H1 (cell line): ENCODE measurements at regions not wholly inside any gene's neighbourhood (a gene's known extent, or its start where the extent isn't known, plus 50 kb on each side); places are given as distances from the start of the nearest gene placed in this dataset.

Experiments
- CTCF ChIA-PET: fragments of 300-600 bp; sonication (Branson Sonifier 250); formaldehyde crosslinking; loops from one replicate; lab custom pipeline; 2021; ENCODE audit not compliant: partially characterized antibody; lab: Charles Lee
- POLR2A ChIA-PET: fragments of 300-600 bp; sonication (Branson Sonifier 250); formaldehyde crosslinking; loops from one replicate; lab custom pipeline; 2021; ENCODE audit warnings: inconsistent platforms; ENCODE audit not compliant: partially characterized antibody; lab: Charles Lee
- DNase-seq, 2 experiments: peaks; one replicate each; pipeline versions ENCODE4 v3.0.0 to v3.0.0-alpha.2; 2010 to 2022; ENCODE audit warnings: low spot score in 2 of 2, low read depth in 1 of 2, mixed read lengths in 1 of 2
- FAIRE-seq: peaks from 2 replicates; lab custom pipeline; 2011; peaks lifted over from hg19 to GRCh38; lab: Jason Lieb, UNC
- H2AFZ ChIP-seq: 2 replicates; pipeline ENCODE4 v1.8.1; 2012; ENCODE audit warnings: low read length, inconsistent platforms
- H2AK5ac ChIP-seq: 2 replicates; pipeline ENCODE4 v1.6.1; 2013; ENCODE audit warnings: low read depth, low read length
- H2BK120ac ChIP-seq: replicated peaks from 2 replicates; pipeline ENCODE3; 2013; ENCODE audit warnings: low read depth, low read length, inconsistent platforms
- H2BK12ac ChIP-seq: 2 replicates; pipeline ENCODE4 v1.6.1; 2013; ENCODE audit warnings: low read depth, low read length
- H2BK15ac ChIP-seq: 2 replicates; pipeline ENCODE4 v1.6.1; 2013; ENCODE audit warnings: low read length
- H2BK20ac ChIP-seq: 2 replicates; pipeline ENCODE4 v1.6.1; 2013; ENCODE audit warnings: low read length
- H2BK5ac ChIP-seq: 2 replicates; pipeline ENCODE4 v1.6.1; 2013; ENCODE audit warnings: low read depth, low read length
- H3K14ac ChIP-seq: 2 replicates; pipeline ENCODE4 v1.6.1; 2013; ENCODE audit warnings: inconsistent platforms; ENCODE audit not compliant: insufficient read length
- H3K18ac ChIP-seq: 2 replicates; pipeline ENCODE4 v1.6.1; 2013; ENCODE audit warnings: low read length; ENCODE audit errors: extremely low read depth
- H3K23ac ChIP-seq: 2 replicates; pipeline ENCODE4 v1.6.1; 2013; ENCODE audit warnings: inconsistent platforms; ENCODE audit not compliant: insufficient read length
- H3K23me2 ChIP-seq: 2 replicates; pipeline ENCODE4 v1.6.1; 2013; ENCODE audit warnings: low read depth, low read length
- H3K27ac ChIP-seq: 2 replicates; pipeline ENCODE4 v1.6.1; 2011; ENCODE audit warnings: low read depth, low read length, inconsistent platforms
- H3K27me3 ChIP-seq, 4 experiments: replicated peaks in 1 of 4; 1 replicate in 1 of 4; 2 replicates in 3 of 4; pipeline versions ENCODE4 v1.6.1 to v1.8.1; 2011 to 2013; ENCODE audit warnings: low read length in 3 of 4, mild to moderate bottlenecking in 3 of 4, inconsistent platforms in 2 of 4, mixed read lengths in 2 of 4, moderate library complexity in 1 of 4; ENCODE audit not compliant: control insufficient read depth in 3 of 4, insufficient read depth in 3 of 4; ENCODE audit errors: extremely low read depth in 1 of 4
- H3K36me3 ChIP-seq, 4 experiments: 2 replicates each; pipeline versions ENCODE4 v1.6.1 to v1.8.1; 2011 to 2013; ENCODE audit warnings: mild to moderate bottlenecking in 4 of 4, low read length in 3 of 4, moderate library complexity in 2 of 4, control low read depth in 1 of 4, inconsistent platforms in 1 of 4; ENCODE audit not compliant: insufficient read depth in 4 of 4, control insufficient read depth in 2 of 4
- H3K4ac ChIP-seq: replicated peaks from 2 replicates; pipeline ENCODE3; 2013; ENCODE audit warnings: low read length, low read depth, mixed read lengths, inconsistent platforms; ENCODE audit not compliant: insufficient read length
- H3K4me1 ChIP-seq, 4 experiments: replicated peaks in 1 of 4; 1 replicate in 1 of 4; 2 replicates in 3 of 4; pipeline versions ENCODE4 v1.6.1 to v1.8.1; 2011 to 2013; ENCODE audit warnings: low read length in 3 of 4, inconsistent platforms in 2 of 4, mixed read lengths in 1 of 4; ENCODE audit not compliant: insufficient read depth in 4 of 4, control insufficient read depth in 3 of 4
- H3K4me2 ChIP-seq, 2 experiments: 2 replicates each; pipeline versions ENCODE4 v1.6.1 to v1.8.1; 2011 to 2013; ENCODE audit warnings: low read depth in 2 of 2, low read length in 2 of 2, control low read depth in 1 of 2, inconsistent platforms in 1 of 2, mild to moderate bottlenecking in 1 of 2; ENCODE audit not compliant: insufficient read depth in 1 of 2
- H3K4me3 ChIP-seq, 4 experiments: fragments of 200-600, 300-600 bp in 1 of 4; sonication (generic), shearing (Covaris generic), sonication (Bioruptor Twin) in 1 of 4; 2 replicates each; pipeline versions ENCODE4 v1.5.1 to v1.8.1; 2011 to 2016; ENCODE audit warnings: low read length in 4 of 4, low read depth in 3 of 4, control low read depth in 2 of 4, inconsistent platforms in 2 of 4, mild to moderate bottlenecking in 2 of 4, mixed read lengths in 1 of 4, moderate library complexity in 1 of 4; ENCODE audit not compliant: insufficient read depth in 2 of 4; ENCODE audit errors: extremely low read depth in 1 of 4
- H3K56ac ChIP-seq: replicated peaks from 2 replicates; pipeline ENCODE3; 2013; ENCODE audit warnings: low read depth, mild to moderate bottlenecking, mixed read lengths, low read length, inconsistent platforms; ENCODE audit not compliant: insufficient read length
- H3K79me1 ChIP-seq: 2 replicates; pipeline ENCODE4 v1.6.1; 2013; ENCODE audit warnings: low read depth, low read length, control low read depth
- H3K79me2 ChIP-seq, 2 experiments: 2 replicates each; pipeline versions ENCODE4 v1.6.1 to v1.8.1; 2012 to 2013; ENCODE audit warnings: low read length in 2 of 2, mild to moderate bottlenecking in 2 of 2, inconsistent platforms in 1 of 2; ENCODE audit not compliant: insufficient read depth in 2 of 2, control insufficient read depth in 1 of 2
- H3K9ac ChIP-seq, 4 experiments: replicated peaks in 1 of 4; 1 replicate in 1 of 4; 2 replicates in 3 of 4; pipeline versions ENCODE4 v1.6.1 to v1.8.1; 2011 to 2013; ENCODE audit warnings: low read depth in 3 of 4, low read length in 3 of 4, control low read depth in 2 of 4, mild to moderate bottlenecking in 2 of 4, moderate library complexity in 2 of 4, inconsistent platforms in 1 of 4; ENCODE audit errors: extremely low read depth in 1 of 4
- H3K9me3 ChIP-seq, 2 experiments: 2 replicates each; pipeline versions ENCODE4 v1.6.1 to v1.8.1; 2012 to 2013; ENCODE audit warnings: mild to moderate bottlenecking in 2 of 2, moderate library complexity in 2 of 2, control low read depth in 1 of 2, inconsistent platforms in 1 of 2, low read depth in 1 of 2, low read length in 1 of 2, mixed read lengths in 1 of 2; ENCODE audit not compliant: insufficient read depth in 2 of 2
- H4K20me1 ChIP-seq, 2 experiments: replicated peaks in 1 of 2; 2 replicates each; pipeline versions ENCODE3 to v1.8.1; 2011 to 2013; ENCODE audit warnings: inconsistent platforms in 2 of 2, low read length in 2 of 2, mild to moderate bottlenecking in 1 of 2; ENCODE audit not compliant: insufficient read depth in 2 of 2, control insufficient read depth in 1 of 2
- H4K5ac ChIP-seq: 2 replicates; pipeline ENCODE4 v1.6.1; 2013; ENCODE audit warnings: low read length, low read depth, mixed read lengths, inconsistent platforms; ENCODE audit not compliant: insufficient read length
- H4K8ac ChIP-seq: 2 replicates; pipeline ENCODE4 v1.8.0; 2013; ENCODE audit warnings: mild to moderate bottlenecking, moderate library complexity, low read length, inconsistent platforms; ENCODE audit not compliant: insufficient read depth; ENCODE audit errors: extremely low read depth
- H4K91ac ChIP-seq: replicated peaks from 2 replicates; pipeline ENCODE3; 2013; ENCODE audit warnings: low read length, mixed read lengths, inconsistent platforms; ENCODE audit not compliant: insufficient read length
- MAX ChIP-seq: IDR thresholded peaks from 2 replicates; pipeline ENCODE4 v1.6.1; 2012; ENCODE audit warnings: inconsistent platforms
- RBBP5 ChIP-seq: IDR thresholded peaks from 2 replicates; pipeline ENCODE4 v1.7.1; 2012; ENCODE audit warnings: low read depth, mild to moderate bottlenecking, inconsistent platforms, low read length, moderate library complexity, borderline replicate concordance
- SAP30 ChIP-seq: fragments of 300-600 bp; sonication (generic); IDR thresholded peaks from 2 replicates; pipeline ENCODE4 v1.7.1; 2012; ENCODE audit warnings: low read length, moderate library complexity, mild to moderate bottlenecking, inconsistent platforms; ENCODE audit not compliant: insufficient read depth, insufficient replicate concordance
- WGBS, 2 experiments: shearing (Covaris generic) in 1 of 2; methylation state at CpG; one replicate each; pipeline versions ENCODE4 v1.1.6 to v1.1.7; 2013 to 2015; ENCODE audit warnings: low lambda C conversion rate in 2 of 2, mixed read lengths in 2 of 2, inconsistent platforms in 1 of 2, low coverage in 1 of 2, missing lambda C conversion rate in 1 of 2; ENCODE audit not compliant: insufficient replicate concordance in 2 of 2, insufficient coverage in 1 of 2, insufficient read length in 1 of 2; ENCODE audit errors: extremely low coverage in 1 of 2, missing lambda C conversion rate in 1 of 2; 5-methylcytosine and 5-hydroxymethylcytosine counted together

DNA sequence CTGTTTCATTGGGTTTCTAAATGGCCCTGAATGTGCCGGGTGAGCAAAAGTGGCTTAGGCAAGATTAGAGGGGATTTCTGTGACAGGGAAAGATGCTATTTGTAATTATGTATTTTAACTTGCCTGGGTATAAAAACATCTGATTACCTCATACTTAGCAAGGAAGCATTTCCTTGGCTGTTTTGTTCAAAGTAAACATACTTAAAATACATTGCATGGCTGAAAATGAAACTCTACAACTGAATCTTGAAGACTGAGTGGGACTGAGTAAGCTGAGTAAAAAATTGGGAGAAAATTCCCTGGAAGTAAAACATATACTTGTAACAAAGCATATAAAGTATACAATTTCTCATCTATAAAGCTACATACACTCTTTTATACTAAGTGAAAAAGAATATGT lies 197.5 kb downstream of the IRX1 start:
- DNase-seq (no peak), FAIRE-seq (no peak)
- Histone ChIP-seq H3K23ac (no peak overlapping the region), H4K8ac (no peak overlapping the region), H2BK20ac (no peak overlapping the region), H3K9me3 (peaks cover 0 to 3% of the 10 kb centered on the region in 2 experiments; a peak in 1 of 4 replicates), H3K18ac (no peak overlapping the region), H3K4me3 (no peak overlapping the region), H3K9ac (no peak overlapping the region), H3K4me1 (peaks cover 2 to 7% (median 7%) of the 10 kb centered on the region in 4 experiments; a peak in 5 of 7 replicates), H3K79me1 (no peaks in the 10 kb centered on the region), H3K4ac (no peak overlapping the region), H2AFZ (no peak overlapping the region), H4K91ac (no peak overlapping the region), H3K36me3 (no peaks in the 10 kb centered on the region), H4K20me1 (no peaks in the 10 kb centered on the region), H2BK120ac (no peak overlapping the region), H3K27me3 (peaks cover 0 to 4% (median 1%) of the 10 kb centered on the region in 4 experiments; a peak in 1 of 7 replicates), H3K14ac (no peak overlapping the region), H2BK12ac (no peak overlapping the region), H3K27ac (no peak overlapping the region), H4K5ac (no peak overlapping the region), H3K4me2 (no peak overlapping the region), H2AK5ac (no peak overlapping the region), H2BK15ac (no peak overlapping the region), H3K79me2 (no peaks in the 10 kb centered on the region), H3K56ac (no peak overlapping the region), H3K23me2 (peaks cover 4% of the 10 kb centered on the region; the same call in 1 of the 2 replicates), H2BK5ac (no peak overlapping the region)
- ChIA-PET POLR2A (no interaction called here), CTCF (no interaction called here)
- no peak for TF ChIP-seq MAX
- TF ChIP-seq SAP30, result no peak
- TF ChIP-seq RBBP5, result no peak
- WGBS, 2 experiments, result 100% methylated on average over 1 of the region's 1 CpG; no CpG with 5 or more reads in 1 of the 2 experiments
